Suprapubic skin (tissue), 4 donors: ENCODE measurements at regions not wholly inside any gene's neighbourhood (a gene's known extent, or its start where the extent isn't known, plus 50 kb on each side); places are given as distances from the start of the nearest gene placed in this dataset.

Experiments
- DNase-seq, 2 donors: peaks; one replicate each; pipeline ENCODE4 v3.0.0-alpha.2; 2019; ENCODE audit warnings: low spot score in 2 of 2
- H3K27ac ChIP-seq: fragments of 200-600 bp; sonication (generic); one replicate; pipeline ENCODE4 v1.5.1; 2019
- H3K27me3 ChIP-seq: fragments of 200-600 bp; sonication (generic); one replicate; pipeline ENCODE4 v1.5.1; 2019
- H3K36me3 ChIP-seq: fragments of 200-600 bp; sonication (generic); one replicate; pipeline ENCODE4 v1.5.1; 2019
- H3K4me1 ChIP-seq: fragments of 200-600 bp; sonication (generic); one replicate; pipeline ENCODE4 v1.5.1; 2019
- H3K4me3 ChIP-seq: fragments of 200-600 bp; sonication (generic); one replicate; pipeline ENCODE4 v1.5.1; 2019; ENCODE audit warnings: mild to moderate bottlenecking
- H3K9me3 ChIP-seq: fragments of 200-600 bp; sonication (generic); one replicate; pipeline ENCODE4 v1.5.1; 2019
- CTCF ChIP-seq, 2 donors: fragments of 200-600 bp in 1 of 2; fragments of 450-650 bp in 1 of 2; sonication (generic) in 1 of 2; IDR thresholded peaks; one replicate each; pipeline ENCODE4 v1.5.1; 2016 to 2019; ENCODE audit warnings: antibody characterized with exemption in 2 of 2, mild to moderate bottlenecking in 1 of 2, moderate library complexity in 1 of 2
- EP300 ChIP-seq: sonication (generic); formaldehyde crosslinking; IDR thresholded peaks from one replicate; pipeline ENCODE4 v1.6.1; 2017; ENCODE audit warnings: antibody characterized with exemption
- POLR2A ChIP-seq, 2 donors: fragments of 450-650 bp; IDR thresholded peaks; one replicate each; pipeline ENCODE4 v1.6.1; 2017; ENCODE audit warnings: antibody characterized with exemption in 2 of 2, mild to moderate bottlenecking in 2 of 2, moderate library complexity in 2 of 2
- POLR2AphosphoS5 ChIP-seq, 3 donors: sonication (generic); formaldehyde crosslinking; IDR thresholded peaks; one replicate each; pipeline ENCODE4 v1.6.1; 2017; ENCODE audit warnings: antibody characterized with exemption in 3 of 3
- WGBS: methylation state at CpG from one replicate; pipeline ENCODE4 v1.1.5; 2018; 5-methylcytosine and 5-hydroxymethylcytosine counted together

GRCh38 chr4:84336964-84337705 is 162.0 kb downstream of the NKX6-1 start:
- no peak for DNase-seq
- TF ChIP-seq POLR2A (IDR thresholded peaks at IDR 0.05) (no peak), POLR2AphosphoS5 (IDR thresholded peaks at IDR 0.05) (no peak), CTCF (IDR thresholded peaks at IDR 0.05) (no peak), EP300 (no peak)
- H3K4me1 ChIP-seq = no peaks in the 10 kb centered on the region
- H3K9me3 ChIP-seq = peaks cover 4% of the 10 kb centered on the region
- no peaks in the 10 kb centered on the region for H3K27me3 ChIP-seq
- 69% methylated on average over 3 of the region's 3 CpGs for WGBS
- no peak overlapping the region for H3K27ac ChIP-seq
- H3K36me3 ChIP-seq = no peaks in the 10 kb centered on the region
- H3K4me3 ChIP-seq = no peak overlapping the region

GRCh38 chr4:84327526-84327925 is 171.6 kb downstream of the NKX6-1 start:
- Histone ChIP-seq H3K36me3 (no peaks in the 10 kb centered on the region), H3K4me3 (no peak overlapping the region)
- TF ChIP-seq POLR2AphosphoS5 (IDR thresholded peaks at IDR 0.05) = no peak
- TF ChIP-seq CTCF (IDR thresholded peaks at IDR 0.05) = no peak
- TF ChIP-seq EP300 = no peak
- no peak for TF ChIP-seq POLR2A (IDR thresholded peaks at IDR 0.05)

GRCh38 chr4:84325625-84326024 is 173.5 kb downstream of the NKX6-1 start:
- Histone ChIP-seq H3K27ac (no peak overlapping the region), H3K4me3 (no peak overlapping the region), H3K27me3 (no peaks in the 10 kb centered on the region), H3K9me3 (no peaks in the 10 kb centered on the region), H3K36me3 (no peaks in the 10 kb centered on the region), H3K4me1 (no peaks in the 10 kb centered on the region)
- WGBS = 71% methylated on average over 2 of the region's 2 CpGs
- no peak for TF ChIP-seq POLR2A (IDR thresholded peaks at IDR 0.05)
- no peak for TF ChIP-seq POLR2AphosphoS5 (IDR thresholded peaks at IDR 0.05)
- TF ChIP-seq EP300 = no peak
- TF ChIP-seq CTCF (IDR thresholded peaks at IDR 0.05) = no peak
- no peak for DNase-seq

More at GRCh38 chr4:84327526-84327925, 171.6 kb downstream of the NKX6-1 start:
- Histone ChIP-seq H3K9me3 (no peaks in the 10 kb centered on the region), H3K27me3 (no peaks in the 10 kb centered on the region), H3K27ac (no peak overlapping the region), H3K4me1 (no peaks in the 10 kb centered on the region)
- DNase-seq = no peak

GRCh38 chr4:84324303-84325245 is 174.5 kb downstream of the NKX6-1 start:
- Histone ChIP-seq H3K27ac (no peak overlapping the region), H3K36me3 (no peaks in the 10 kb centered on the region), H3K4me3 (no peak overlapping the region), H3K4me1 (no peaks in the 10 kb centered on the region), H3K9me3 (no peaks in the 10 kb centered on the region), H3K27me3 (no peaks in the 10 kb centered on the region)
- 25% methylated on average over 16 of the region's 16 CpGs for WGBS
- DNase-seq = no peak
- no peak for TF ChIP-seq POLR2A (IDR thresholded peaks at IDR 0.05)
- no peak for TF ChIP-seq EP300
- TF ChIP-seq CTCF (IDR thresholded peaks at IDR 0.05) = no peak
- no peak for TF ChIP-seq POLR2AphosphoS5 (IDR thresholded peaks at IDR 0.05)

GRCh38 chr4:84319124-84319523 is 180.0 kb downstream of the NKX6-1 start:
- Histone ChIP-seq H3K36me3 (no peaks in the 10 kb centered on the region), H3K9me3 (no peaks in the 10 kb centered on the region), H3K27me3 (no peaks in the 10 kb centered on the region), H3K4me1 (no peaks in the 10 kb centered on the region), H3K4me3 (no peak overlapping the region), H3K27ac (no peak overlapping the region)
- DNase-seq = no peak
- TF ChIP-seq POLR2A (IDR thresholded peaks at IDR 0.05) (no peak), POLR2AphosphoS5 (IDR thresholded peaks at IDR 0.05) (no peak), CTCF (IDR thresholded peaks at IDR 0.05) (no peak), EP300 (no peak)
- 54% methylated on average over 4 of the region's 4 CpGs for WGBS
